HCT116 (cell line): ENCODE measurements at regions not wholly inside any gene's neighbourhood (a gene's known extent, or its start where the extent isn't known, plus 50 kb on each side); places are given as distances from the start of the nearest gene placed in this dataset.

Experiments used
- ATAC-seq: fragments of 200-7000 bp; cut with Tn5 transposase; 2 replicates; pipeline ENCODE4 v1.9.1; 2020; ENCODE audit warnings: mild to moderate bottlenecking, moderate library complexity
- BruUV-seq: library from RNA; stranded (reverse); fragments of 400-500 nt; replicated peaks from 2 replicates; lab custom pipeline; 2021; lab: Mats Ljungman, UMichigan
- CTCF ChIA-PET: fragments of 300-600 bp; sonication (Branson Sonifier 250); formaldehyde crosslinking; loops from one replicate; lab custom pipeline; 2021; ENCODE audit warnings: antibody characterized with exemption; lab: Charles Lee
- POLR2A ChIA-PET: fragments of 300-600, 350-600 bp; sonication (Branson Sonifier 250); formaldehyde crosslinking; loops from one replicate; lab custom pipeline; 2021; ENCODE audit warnings: antibody characterized with exemption; lab: Charles Lee
- RAD21 ChIA-PET, 2 experiments: fragments of 300-600 bp; sonication (Branson Sonifier 250); formaldehyde crosslinking; loops; one replicate each; lab custom pipeline; 2023; ENCODE audit warnings: low total read pairs in 2 of 2; ENCODE audit not compliant: uncharacterized antibody in 2 of 2, unreplicated experiment in 2 of 2, low non-redundant PET in 1 of 2; lab: Charles Lee
- DNase-seq: peaks from one replicate; pipeline ENCODE4 v3.0.0-alpha.2; 2010; ENCODE audit warnings: low read depth, low spot score
- H2AFZ ChIP-seq: fragments of 200-600 bp; shearing (Covaris generic), sonication (generic); 2 replicates; pipeline ENCODE4 v1.6.1; 2017; ENCODE audit warnings: low read depth, mixed run types, mixed read lengths, antibody characterized with exemption, low read length; ENCODE audit not compliant: poor library complexity, severe bottlenecking
- H3K27ac ChIP-seq: 2 replicates; pipeline ENCODE4 v1.5.1; 2012; ENCODE audit warnings: low read depth, low read length
- H3K27me3 ChIP-seq: fragments of 200-600 bp; sonication (generic); 2 replicates; pipeline ENCODE4 v1.6.1; 2016; ENCODE audit warnings: mixed run types, low read length, mixed read lengths; ENCODE audit not compliant: insufficient read depth
- H3K36me3 ChIP-seq, 2 experiments: fragments of 200-500 bp in 1 of 2; fragments of 200-600 bp in 1 of 2; sonication (Bioruptor generic) in 1 of 2; sonication (generic) in 1 of 2; 2 replicates each; pipeline versions ENCODE4 v1.5.1 to v1.6.1; 2014 to 2016; ENCODE audit warnings: low read length in 2 of 2, inconsistent platforms in 1 of 2, mixed read lengths in 1 of 2, mixed run types in 1 of 2; ENCODE audit not compliant: insufficient read depth in 2 of 2, control insufficient read depth in 1 of 2
- H3K4me1 ChIP-seq, 2 experiments: fragments of 200-600 bp in 1 of 2; sonication (generic) in 1 of 2; 2 replicates each; pipeline versions ENCODE4 v1.5.1 to v1.6.1; 2012 to 2017; ENCODE audit warnings: low read length in 2 of 2, inconsistent platforms in 1 of 2, mild to moderate bottlenecking in 1 of 2, mixed read lengths in 1 of 2, mixed run types in 1 of 2, moderate library complexity in 1 of 2; ENCODE audit not compliant: insufficient read depth in 2 of 2, control insufficient read depth in 1 of 2
- H3K4me2 ChIP-seq: fragments of 200-600 bp; sonication (generic); 2 replicates; pipeline ENCODE4 v1.6.1; 2017; ENCODE audit warnings: mixed run types, low read length, mixed read lengths
- H3K4me3 ChIP-seq, 2 experiments: fragments of 200-600 bp in 1 of 2; sonication (generic) in 1 of 2; replicated peaks in 1 of 2; 2 replicates each; pipeline ENCODE4 v1.5.1; 2011 to 2016; ENCODE audit warnings: low read length in 2 of 2, control low read depth in 1 of 2, low read depth in 1 of 2, mild to moderate bottlenecking in 1 of 2, mixed read lengths in 1 of 2, mixed run types in 1 of 2
- H3K79me2 ChIP-seq: fragments of 200-600 bp; sonication (generic); 2 replicates; pipeline ENCODE4 v1.6.1; 2017; ENCODE audit warnings: mild to moderate bottlenecking, mixed run types, low read length, moderate library complexity, mixed read lengths; ENCODE audit not compliant: insufficient read depth
- H3K9ac ChIP-seq: fragments of 200-600 bp; sonication (generic); 2 replicates; pipeline ENCODE4 v1.6.1; 2016; ENCODE audit warnings: low read length, mixed read lengths
- H3K9me2 ChIP-seq: fragments of 200-600 bp; sonication (generic), shearing (Covaris generic); 2 replicates; pipeline ENCODE4 v1.6.1; 2017; ENCODE audit warnings: mixed run types, mild to moderate bottlenecking, moderate library complexity; ENCODE audit not compliant: insufficient read depth
- H3K9me3 ChIP-seq, 2 experiments: fragments of 200-500 bp in 1 of 2; fragments of 200-600 bp in 1 of 2; sonication (Bioruptor generic) in 1 of 2; sonication (generic) in 1 of 2; 2 replicates each; pipeline ENCODE4 v1.6.1; 2014 to 2017; ENCODE audit warnings: low read length in 2 of 2, mixed read lengths in 2 of 2, inconsistent platforms in 1 of 2, low read depth in 1 of 2, mild to moderate bottlenecking in 1 of 2, mixed run types in 1 of 2, moderate library complexity in 1 of 2; ENCODE audit not compliant: control insufficient read depth in 1 of 2, insufficient read depth in 1 of 2
- H4K20me1 ChIP-seq: fragments of 200-600 bp; sonication (generic), shearing (Covaris generic); 2 replicates; pipeline ENCODE4 v1.6.1; 2017; ENCODE audit warnings: mixed run types, mild to moderate bottlenecking, moderate library complexity; ENCODE audit not compliant: insufficient read depth
- CBX3 ChIP-seq: IDR thresholded peaks from 2 replicates; pipeline ENCODE4 v1.6.1; 2012; ENCODE audit warnings: low read depth
- CEBPB ChIP-seq: IDR thresholded peaks from 2 replicates; pipeline ENCODE4 v1.6.1; 2012; ENCODE audit warnings: low read depth
- EGR1 ChIP-seq: IDR thresholded peaks from 2 replicates; pipeline ENCODE4 v1.6.1; 2012; ENCODE audit warnings: low read depth
- JUND ChIP-seq: IDR thresholded peaks from 2 replicates; pipeline ENCODE4 v1.6.1; 2012
- MAX ChIP-seq: IDR thresholded peaks from 2 replicates; pipeline ENCODE4 v1.6.1; 2012
- RAD21 ChIP-seq: IDR thresholded peaks from 2 replicates; pipeline ENCODE4 v1.6.1; 2012; ENCODE audit warnings: low read depth, mild to moderate bottlenecking
- TCF7L2 ChIP-seq: IDR thresholded peaks from 2 replicates; pipeline ENCODE4 v1.7.0; 2011; ENCODE audit warnings: borderline replicate concordance, inconsistent platforms; ENCODE audit not compliant: insufficient read depth, insufficient read length; ENCODE audit errors: extremely low read depth
- ZNF274 ChIP-seq: fragments of 200-500 bp; sonication (Bioruptor generic); IDR thresholded peaks from 2 replicates; pipeline ENCODE4 v1.6.1; 2014; ENCODE audit warnings: mild to moderate bottlenecking, low read depth, low read length, inconsistent platforms
- intact Hi-C: fragments of 100-400 bp; cut with micrococcal nuclease; formaldehyde crosslinking; loops from 2 replicates; pipeline ENCODE4 v1.10.0; 2022
- TF ChIP-seq, protein P1 (sequence below): IDR thresholded peaks from 2 replicates; pipeline ENCODE4 v1.6.1; 2012; ENCODE audit warnings: low read depth
- TF ChIP-seq, protein P2 (sequence below), 3 experiments: fragments of 200-600 bp in 1 of 3; sonication (generic) in 1 of 3; IDR thresholded peaks in 2 of 3; conservative IDR thresholded peaks in 1 of 3; 2 replicates each; pipeline ENCODE4 v1.5.1; 2012 to 2017; ENCODE audit warnings: low read depth in 2 of 3, low read length in 2 of 3, antibody characterized with exemption in 1 of 3, borderline replicate concordance in 1 of 3, control low read depth in 1 of 3, mild to moderate bottlenecking in 1 of 3, mixed read lengths in 1 of 3, mixed run types in 1 of 3, moderate library complexity in 1 of 3; ENCODE audit not compliant: insufficient read depth in 1 of 3
- TF ChIP-seq, protein P3 (sequence below): IDR thresholded peaks from 2 replicates; pipeline ENCODE4 v1.6.1; 2012

GRCh38 chr4:126976850-126977632 lies 655.7 kb upstream of the INTU start:
- Histone ChIP-seq H2AFZ (no peak overlapping the region), H4K20me1 (no peaks in the 10 kb centered on the region), H3K79me2 (no peaks in the 10 kb centered on the region), H3K4me3 (no peak overlapping the region), H3K4me1 (no peaks in the 10 kb centered on the region), H3K9me3 (no peaks in the 10 kb centered on the region), H3K4me2 (no peak overlapping the region), H3K27me3 (no peaks in the 10 kb centered on the region), H3K9me2 (no peaks in the 10 kb centered on the region), H3K36me3 (no peaks in the 10 kb centered on the region), H3K27ac (no peak overlapping the region), H3K9ac (no peak overlapping the region)
- POLR2A ChIA-PET = no interaction called here
- RAD21 ChIA-PET = no interaction called here
- BruUV-seq = no TSS peak
- TF ChIP-seq, protein P1, sequence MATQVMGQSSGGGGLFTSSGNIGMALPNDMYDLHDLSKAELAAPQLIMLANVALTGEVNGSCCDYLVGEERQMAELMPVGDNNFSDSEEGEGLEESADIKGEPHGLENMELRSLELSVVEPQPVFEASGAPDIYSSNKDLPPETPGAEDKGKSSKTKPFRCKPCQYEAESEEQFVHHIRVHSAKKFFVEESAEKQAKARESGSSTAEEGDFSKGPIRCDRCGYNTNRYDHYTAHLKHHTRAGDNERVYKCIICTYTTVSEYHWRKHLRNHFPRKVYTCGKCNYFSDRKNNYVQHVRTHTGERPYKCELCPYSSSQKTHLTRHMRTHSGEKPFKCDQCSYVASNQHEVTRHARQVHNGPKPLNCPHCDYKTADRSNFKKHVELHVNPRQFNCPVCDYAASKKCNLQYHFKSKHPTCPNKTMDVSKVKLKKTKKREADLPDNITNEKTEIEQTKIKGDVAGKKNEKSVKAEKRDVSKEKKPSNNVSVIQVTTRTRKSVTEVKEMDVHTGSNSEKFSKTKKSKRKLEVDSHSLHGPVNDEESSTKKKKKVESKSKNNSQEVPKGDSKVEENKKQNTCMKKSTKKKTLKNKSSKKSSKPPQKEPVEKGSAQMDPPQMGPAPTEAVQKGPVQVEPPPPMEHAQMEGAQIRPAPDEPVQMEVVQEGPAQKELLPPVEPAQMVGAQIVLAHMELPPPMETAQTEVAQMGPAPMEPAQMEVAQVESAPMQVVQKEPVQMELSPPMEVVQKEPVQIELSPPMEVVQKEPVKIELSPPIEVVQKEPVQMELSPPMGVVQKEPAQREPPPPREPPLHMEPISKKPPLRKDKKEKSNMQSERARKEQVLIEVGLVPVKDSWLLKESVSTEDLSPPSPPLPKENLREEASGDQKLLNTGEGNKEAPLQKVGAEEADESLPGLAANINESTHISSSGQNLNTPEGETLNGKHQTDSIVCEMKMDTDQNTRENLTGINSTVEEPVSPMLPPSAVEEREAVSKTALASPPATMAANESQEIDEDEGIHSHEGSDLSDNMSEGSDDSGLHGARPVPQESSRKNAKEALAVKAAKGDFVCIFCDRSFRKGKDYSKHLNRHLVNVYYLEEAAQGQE = no peak
- TF ChIP-seq RAD21 (no peak), CBX3 (no peak), CEBPB (no peak), MAX (no peak), JUND (no peak), ZNF274 (no peak), TCF7L2 (no peak), EGR1 (no peak)
- TF ChIP-seq, protein P2, sequence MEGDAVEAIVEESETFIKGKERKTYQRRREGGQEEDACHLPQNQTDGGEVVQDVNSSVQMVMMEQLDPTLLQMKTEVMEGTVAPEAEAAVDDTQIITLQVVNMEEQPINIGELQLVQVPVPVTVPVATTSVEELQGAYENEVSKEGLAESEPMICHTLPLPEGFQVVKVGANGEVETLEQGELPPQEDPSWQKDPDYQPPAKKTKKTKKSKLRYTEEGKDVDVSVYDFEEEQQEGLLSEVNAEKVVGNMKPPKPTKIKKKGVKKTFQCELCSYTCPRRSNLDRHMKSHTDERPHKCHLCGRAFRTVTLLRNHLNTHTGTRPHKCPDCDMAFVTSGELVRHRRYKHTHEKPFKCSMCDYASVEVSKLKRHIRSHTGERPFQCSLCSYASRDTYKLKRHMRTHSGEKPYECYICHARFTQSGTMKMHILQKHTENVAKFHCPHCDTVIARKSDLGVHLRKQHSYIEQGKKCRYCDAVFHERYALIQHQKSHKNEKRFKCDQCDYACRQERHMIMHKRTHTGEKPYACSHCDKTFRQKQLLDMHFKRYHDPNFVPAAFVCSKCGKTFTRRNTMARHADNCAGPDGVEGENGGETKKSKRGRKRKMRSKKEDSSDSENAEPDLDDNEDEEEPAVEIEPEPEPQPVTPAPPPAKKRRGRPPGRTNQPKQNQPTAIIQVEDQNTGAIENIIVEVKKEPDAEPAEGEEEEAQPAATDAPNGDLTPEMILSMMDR (IDR thresholded peaks at IDR 0.05 in 2 of 3, conservative IDR thresholded peaks at IDR 0.05 in 1 of 3; ENCODE audit: borderline replicate concordance in 1 of 3, insufficient read depth in 1 of 3, low read depth in 2 of 3, low read length in 2 of 3) = no peak
- TF ChIP-seq, protein P3, sequence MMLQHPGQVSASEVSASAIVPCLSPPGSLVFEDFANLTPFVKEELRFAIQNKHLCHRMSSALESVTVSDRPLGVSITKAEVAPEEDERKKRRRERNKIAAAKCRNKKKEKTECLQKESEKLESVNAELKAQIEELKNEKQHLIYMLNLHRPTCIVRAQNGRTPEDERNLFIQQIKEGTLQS = no peak
- ATAC-seq (no peak), DNase-seq (no peak)
- intact Hi-C loops = no loop called here
- CTCF ChIA-PET = no interaction called here
